ENCODE measurements at regions not wholly inside any gene's neighbourhood (a gene's known extent, or its start where the extent isn't known, plus 50 kb on each side); places are given as distances from the start of the nearest gene placed in this dataset.

DNA sequence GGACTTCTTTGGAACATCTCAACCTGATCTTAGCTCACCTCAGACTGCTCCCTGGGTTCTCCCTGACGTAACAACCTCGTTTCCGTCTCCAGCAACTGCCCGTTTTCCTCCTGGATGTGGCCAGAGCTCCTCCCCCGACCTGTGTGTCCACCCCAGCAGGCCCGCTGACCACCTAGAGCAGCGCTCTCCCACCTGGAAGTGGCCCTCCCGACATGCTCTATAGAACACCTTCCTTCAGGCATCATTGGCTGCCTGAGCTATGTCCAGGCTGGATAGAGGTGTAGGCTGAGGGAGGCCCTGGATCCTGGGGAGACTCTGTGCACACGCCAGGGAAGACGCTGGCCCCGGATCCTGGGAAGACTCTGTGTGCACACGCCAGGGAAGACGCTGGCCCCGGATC, 81.3 kb downstream of the TEX29 start:
- no peak overlapping the region for H3K4me3 Mint-ChIP-seq (ENCODE audit: unreplicated experiment)
- H3K27ac Mint-ChIP-seq (ENCODE audit: unreplicated experiment) = no peak overlapping the region
- H3K36me3 Mint-ChIP-seq (ENCODE audit: low read depth, unreplicated experiment) = peaks cover 4% of the 10 kb centered on the region
- H3K27me3 Mint-ChIP-seq (ENCODE audit: unreplicated experiment) = peaks cover 6% of the 10 kb centered on the region
- H3K9me3 Mint-ChIP-seq (ENCODE audit: unreplicated experiment) = no peaks in the 10 kb centered on the region
- TF ChIP-seq, protein P1, sequence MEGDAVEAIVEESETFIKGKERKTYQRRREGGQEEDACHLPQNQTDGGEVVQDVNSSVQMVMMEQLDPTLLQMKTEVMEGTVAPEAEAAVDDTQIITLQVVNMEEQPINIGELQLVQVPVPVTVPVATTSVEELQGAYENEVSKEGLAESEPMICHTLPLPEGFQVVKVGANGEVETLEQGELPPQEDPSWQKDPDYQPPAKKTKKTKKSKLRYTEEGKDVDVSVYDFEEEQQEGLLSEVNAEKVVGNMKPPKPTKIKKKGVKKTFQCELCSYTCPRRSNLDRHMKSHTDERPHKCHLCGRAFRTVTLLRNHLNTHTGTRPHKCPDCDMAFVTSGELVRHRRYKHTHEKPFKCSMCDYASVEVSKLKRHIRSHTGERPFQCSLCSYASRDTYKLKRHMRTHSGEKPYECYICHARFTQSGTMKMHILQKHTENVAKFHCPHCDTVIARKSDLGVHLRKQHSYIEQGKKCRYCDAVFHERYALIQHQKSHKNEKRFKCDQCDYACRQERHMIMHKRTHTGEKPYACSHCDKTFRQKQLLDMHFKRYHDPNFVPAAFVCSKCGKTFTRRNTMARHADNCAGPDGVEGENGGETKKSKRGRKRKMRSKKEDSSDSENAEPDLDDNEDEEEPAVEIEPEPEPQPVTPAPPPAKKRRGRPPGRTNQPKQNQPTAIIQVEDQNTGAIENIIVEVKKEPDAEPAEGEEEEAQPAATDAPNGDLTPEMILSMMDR (IDR thresholded peaks at IDR 0.05; ENCODE audit: unreplicated experiment) = no peak
- H3K4me1 Mint-ChIP-seq (ENCODE audit: unreplicated experiment) = peaks cover 10% of the 10 kb centered on the region
- no peak for DNase-seq (ENCODE audit: low spot score)

DNA sequence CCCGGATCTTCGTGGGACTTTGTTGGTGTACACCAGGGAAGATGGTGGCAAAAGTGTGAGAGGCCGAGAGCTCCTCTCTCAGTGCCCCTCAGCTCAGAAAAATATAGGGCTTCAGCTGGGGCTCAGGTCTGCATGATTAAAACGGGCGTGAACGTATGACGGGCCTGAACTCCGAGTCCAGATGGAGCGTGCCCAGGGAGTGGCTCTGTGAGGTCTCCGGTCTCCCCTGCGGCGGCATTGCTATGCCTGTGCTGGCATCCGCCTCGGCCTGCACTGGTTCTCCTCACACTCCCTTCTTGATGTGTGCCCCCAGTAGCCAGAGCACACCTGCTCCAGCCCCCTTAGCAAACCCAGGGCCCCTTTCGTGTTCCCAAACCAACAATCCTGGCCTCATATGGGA, 82.0 kb downstream of the TEX29 start:
- DNase-seq (ENCODE audit: low spot score) = no peak
- Mint-ChIP-seq H3K4me1 (ENCODE audit: unreplicated experiment) (peaks cover 14% of the 10 kb centered on the region), H3K27me3 (ENCODE audit: unreplicated experiment) (peaks cover 6% of the 10 kb centered on the region), H3K27ac (ENCODE audit: unreplicated experiment) (no peak overlapping the region), H3K36me3 (ENCODE audit: low read depth, unreplicated experiment) (peaks cover 4% of the 10 kb centered on the region), H3K9me3 (ENCODE audit: unreplicated experiment) (no peaks in the 10 kb centered on the region), H3K4me3 (ENCODE audit: unreplicated experiment) (no peak overlapping the region)
- TF ChIP-seq, protein P1 (IDR thresholded peaks at IDR 0.05; ENCODE audit: unreplicated experiment) = no peak

DNA sequence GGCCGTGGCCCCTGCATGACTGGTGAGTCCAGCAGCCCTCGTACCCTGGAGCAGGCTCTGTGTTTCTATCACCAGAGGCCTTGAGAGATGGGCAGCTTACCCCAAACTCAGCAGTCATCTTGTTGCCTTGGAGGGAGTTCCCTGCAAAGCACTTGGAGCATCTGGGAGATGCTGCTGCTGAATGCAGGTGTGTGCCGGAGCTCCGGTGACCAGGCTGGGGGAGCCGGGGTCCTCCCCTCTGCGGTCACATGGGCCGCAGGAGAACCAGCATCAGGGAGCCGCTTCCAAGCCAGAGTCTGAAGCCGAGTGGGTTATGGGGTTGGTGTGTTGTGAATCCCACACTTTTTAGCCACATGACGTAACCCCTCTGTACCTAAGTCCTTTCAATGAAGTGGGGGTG, 82.8 kb downstream of the TEX29 start:
- TF ChIP-seq, protein P1 (IDR thresholded peaks at IDR 0.05; ENCODE audit: unreplicated experiment) = no peak
- Mint-ChIP-seq H3K4me3 (ENCODE audit: unreplicated experiment) (no peak overlapping the region), H3K27ac (ENCODE audit: unreplicated experiment) (no peak overlapping the region), H3K9me3 (ENCODE audit: unreplicated experiment) (no peaks in the 10 kb centered on the region), H3K36me3 (ENCODE audit: low read depth, unreplicated experiment) (peaks cover 4% of the 10 kb centered on the region), H3K4me1 (ENCODE audit: unreplicated experiment) (peaks cover 14% of the 10 kb centered on the region), H3K27me3 (ENCODE audit: unreplicated experiment) (peaks cover 6% of the 10 kb centered on the region)
- DNase-seq (ENCODE audit: low spot score) = no peak

DNA sequence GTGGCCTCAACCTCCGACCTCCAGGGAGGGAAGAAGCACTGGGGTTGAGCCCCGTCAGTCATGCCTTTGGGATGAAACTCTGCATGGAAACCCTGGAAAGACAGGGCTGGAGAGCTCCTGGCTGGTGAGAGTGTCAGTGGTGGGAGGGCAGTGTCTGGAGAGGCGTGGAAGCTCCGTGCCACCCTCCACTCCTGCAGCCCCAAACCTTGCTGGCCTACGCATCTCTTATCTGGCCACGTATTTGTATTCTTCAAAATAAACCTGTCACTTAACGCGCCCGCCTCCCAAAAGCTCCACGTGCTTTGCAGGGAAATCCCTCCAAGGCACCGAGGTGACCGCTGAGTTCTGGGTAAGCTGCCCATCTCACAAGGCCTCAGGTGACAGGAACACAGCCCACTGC, 84.3 kb downstream of the TEX29 start:
- TF ChIP-seq, protein P1 (IDR thresholded peaks at IDR 0.05; ENCODE audit: unreplicated experiment) = no peak
- H3K9me3 Mint-ChIP-seq (ENCODE audit: unreplicated experiment) = no peaks in the 10 kb centered on the region
- H3K4me1 Mint-ChIP-seq (ENCODE audit: unreplicated experiment) = peaks cover 14% of the 10 kb centered on the region
- no peak overlapping the region for H3K4me3 Mint-ChIP-seq (ENCODE audit: unreplicated experiment)
- no peak for DNase-seq (ENCODE audit: low spot score)
- H3K27ac Mint-ChIP-seq (ENCODE audit: unreplicated experiment) = no peak overlapping the region
- peaks cover 4% of the 10 kb centered on the region for H3K36me3 Mint-ChIP-seq (ENCODE audit: low read depth, unreplicated experiment)
- H3K27me3 Mint-ChIP-seq (ENCODE audit: unreplicated experiment) = peaks cover 6% of the 10 kb centered on the region

DNA sequence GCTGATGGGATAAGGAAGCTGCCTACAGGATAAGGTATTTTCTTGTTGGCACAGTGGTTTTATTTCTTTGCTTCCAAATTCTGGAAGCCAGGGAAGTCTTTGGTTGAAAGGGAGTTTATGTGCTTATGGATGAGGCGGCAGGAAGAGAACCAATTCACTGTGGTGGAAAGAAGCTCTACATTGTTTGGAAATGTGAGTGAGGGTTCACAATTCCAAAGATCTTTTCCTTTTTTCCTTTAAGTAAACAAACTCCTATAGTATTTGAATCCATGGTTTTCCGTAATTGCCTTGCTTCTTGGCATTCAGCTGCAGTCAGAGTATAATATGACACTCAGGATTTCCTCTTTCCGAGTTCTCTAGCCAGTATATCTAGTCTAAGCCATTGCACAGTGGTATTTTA, 86.2 kb downstream of the TEX29 start:
- TF ChIP-seq, protein P1 (IDR thresholded peaks at IDR 0.05; ENCODE audit: unreplicated experiment) = no peak
- no peak overlapping the region for H3K4me3 Mint-ChIP-seq (ENCODE audit: unreplicated experiment)
- no peak for DNase-seq (ENCODE audit: low spot score)
- H3K4me1 Mint-ChIP-seq (ENCODE audit: unreplicated experiment) = peaks cover 14% of the 10 kb centered on the region
- no peaks in the 10 kb centered on the region for H3K36me3 Mint-ChIP-seq (ENCODE audit: low read depth, unreplicated experiment)
- H3K27ac Mint-ChIP-seq (ENCODE audit: unreplicated experiment) = peak overlapping the region; percentile 44
- H3K27me3 Mint-ChIP-seq (ENCODE audit: unreplicated experiment) = peaks cover 1% of the 10 kb centered on the region
- no peaks in the 10 kb centered on the region for H3K9me3 Mint-ChIP-seq (ENCODE audit: unreplicated experiment)
